ENCODE measurements at regions not wholly inside any gene's neighbourhood (a gene's known extent, or its start where the extent isn't known, plus 50 kb on each side); places are given as distances from the start of the nearest gene placed in this dataset.

DNA sequence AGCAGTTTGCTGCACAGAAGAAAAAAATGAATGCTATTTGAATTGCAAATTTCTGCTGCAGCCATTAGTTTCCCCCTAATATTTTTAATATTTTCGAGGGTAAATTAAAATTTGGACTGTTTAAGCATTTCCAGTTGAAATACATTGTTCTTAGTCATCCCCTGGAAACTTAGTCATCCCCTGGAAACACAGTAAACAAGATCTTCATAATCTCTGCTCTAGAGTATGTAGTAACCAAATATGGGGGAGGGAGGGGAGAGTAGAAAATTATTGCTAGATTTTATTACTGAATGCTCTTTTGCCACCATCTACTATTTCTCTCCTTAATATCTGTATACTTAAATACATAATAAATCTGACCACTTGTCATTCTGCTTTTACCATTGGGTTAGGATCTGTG, 1053.3 kb downstream of the SORCS1 start:
- TF ChIP-seq FOXA1 (IDR thresholded peaks at IDR 0.05) (no peak), LEF1 (IDR thresholded peaks at IDR 0.05; ENCODE audit: borderline replicate concordance) (no peak), HDGF (IDR thresholded peaks at IDR 0.05; ENCODE audit: borderline replicate concordance) (no peak)

Data from HEK293T (cell line).